Stomach (tissue), 4 donors: ENCODE measurements at regions not wholly inside any gene's neighbourhood (a gene's known extent, or its start where the extent isn't known, plus 50 kb on each side); places are given as distances from the start of the nearest gene placed in this dataset.

Experiments
- CTCF ChIP-seq, 7 experiments: fragments of 450-650 bp in 4 of 7; fragments of 200-600 bp in 3 of 7; sonication (generic) in 3 of 7; IDR thresholded peaks; one replicate each; pipeline ENCODE4 v1.5.1; 2016 to 2019; ENCODE audit warnings: antibody characterized with exemption in 7 of 7, control low read depth in 2 of 7, mild to moderate bottlenecking in 1 of 7
- EP300 ChIP-seq: sonication (generic); formaldehyde crosslinking; IDR thresholded peaks from one replicate; pipeline ENCODE4 v1.6.1; 2017; ENCODE audit warnings: antibody characterized with exemption
- POLR2A ChIP-seq, 4 donors: fragments of 450-650 bp; IDR thresholded peaks; one replicate each; pipeline ENCODE4 v1.6.1; 2016; ENCODE audit warnings: antibody characterized with exemption in 4 of 4, control low read depth in 2 of 4, mild to moderate bottlenecking in 1 of 4, moderate library complexity in 1 of 4
- POLR2AphosphoS5 ChIP-seq, 3 donors: sonication (generic); formaldehyde crosslinking; IDR thresholded peaks; one replicate each; pipeline ENCODE4 v1.6.1; 2016; ENCODE audit warnings: antibody characterized with exemption in 3 of 3

GRCh38 chr4:74527049-74527448, 82.1 kb downstream of the AREG start:
- no peak for TF ChIP-seq POLR2A (IDR thresholded peaks at IDR 0.05)
- no peak for TF ChIP-seq CTCF (IDR thresholded peaks at IDR 0.05)
- TF ChIP-seq POLR2AphosphoS5 (IDR thresholded peaks at IDR 0.05) = no peak
- no peak for TF ChIP-seq EP300
